ENCODE measurements at regions not wholly inside any gene's neighbourhood (a gene's known extent, or its start where the extent isn't known, plus 50 kb on each side); places are given as distances from the start of the nearest gene placed in this dataset.
"Not testable (repeated sequence)": the region's sequence is repeated elsewhere in the genome, so short reads cannot be mapped to it uniquely, and the experiment has no call there.

GRCh38 chr13:109268492-109268891 lies 517.9 kb downstream of the IRS2 start:
- not testable (repeated sequence) for DNase-seq

DNA sequence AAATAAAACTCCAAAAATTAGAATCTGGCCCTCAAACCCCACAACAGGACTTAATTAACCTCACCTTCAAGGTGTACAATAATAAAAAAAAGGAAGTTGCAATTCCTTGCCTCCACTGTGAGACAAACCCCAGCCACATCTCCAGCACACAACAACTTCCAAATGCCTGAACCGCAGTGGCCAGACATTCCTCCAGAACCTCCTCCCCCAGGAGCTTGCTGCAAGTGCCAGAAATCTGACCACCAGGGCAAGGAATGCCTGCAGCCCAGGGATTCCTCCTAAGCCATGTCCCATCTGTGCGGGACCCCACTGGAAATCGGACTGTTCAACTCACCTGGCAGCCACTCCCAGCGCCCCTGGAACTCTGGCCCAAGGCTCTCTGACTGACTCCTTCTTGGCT lies 519.0 kb downstream of the IRS2 start:
- DNase-seq, result not testable (repeated sequence)

- DNase-seq, result not testable (repeated sequence)
Observed at GRCh38 chr13:109265438-109265742, 521.0 kb downstream of the IRS2 start.

- not testable (repeated sequence) for DNase-seq
Observed at GRCh38 chr13:109264603-109265437, 521.6 kb downstream of the IRS2 start.

DNA sequence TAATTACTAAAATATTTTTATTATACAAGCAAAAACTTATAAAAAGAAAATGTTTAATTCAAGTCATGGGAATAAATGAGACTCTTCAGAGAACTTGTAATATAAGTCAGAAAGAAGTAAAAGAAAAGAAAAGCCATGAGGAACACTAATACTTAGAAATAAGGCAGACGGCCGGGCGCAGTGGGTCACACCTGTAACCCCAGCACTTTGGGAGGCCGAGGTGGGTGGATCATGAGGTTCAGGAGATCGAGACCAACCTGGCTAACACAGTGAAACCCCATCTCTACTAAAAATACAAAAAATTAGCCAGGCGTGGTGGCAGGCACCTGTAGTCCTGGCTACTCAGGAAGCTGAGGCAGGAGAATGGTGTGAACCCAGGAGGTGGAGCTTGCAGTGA lies 528.6 kb downstream of the IRS2 start:
- DNase-seq, result not testable (repeated sequence)
